HG02884 (cell line): ENCODE measurements at regions not wholly inside any gene's neighbourhood (a gene's known extent, or its start where the extent isn't known, plus 50 kb on each side); places are given as distances from the start of the nearest gene placed in this dataset.
"Not testable (repeated sequence)": the region's sequence is repeated elsewhere in the genome, so short reads cannot be mapped to it uniquely, and the experiment has no call there.

Source experiments
- ATAC-seq: cut with Tn5 transposase; IDR thresholded peaks from one replicate; pipeline ENCODE4 v1.9.1; 2021; ENCODE audit warnings: mild to moderate bottlenecking, moderate library complexity; ENCODE audit not compliant: unreplicated experiment

GRCh38 chr21:15640113-15640512, 89.7 kb upstream of the USP25 start:
- ATAC-seq: not testable (repeated sequence)

DNA sequence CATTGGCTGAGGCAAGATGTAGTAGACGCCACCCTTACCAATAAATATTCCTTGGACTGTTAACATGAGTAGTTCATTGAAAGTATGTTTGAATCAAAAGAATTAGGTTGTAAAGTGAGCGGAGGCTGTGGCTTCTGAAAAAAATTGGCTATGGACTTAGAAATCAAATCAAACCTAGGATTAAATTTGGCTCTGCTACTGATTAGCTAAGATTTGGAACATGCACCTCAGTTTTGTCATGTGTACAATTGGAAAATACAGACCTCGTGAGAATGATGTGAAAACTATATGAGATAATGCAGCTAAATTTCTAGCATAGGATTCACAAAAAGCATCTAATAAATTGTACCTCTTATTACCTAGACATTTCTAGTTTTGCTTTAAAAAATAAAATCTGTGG, 85.3 kb upstream of the USP25 start:
- no peak for ATAC-seq

DNA sequence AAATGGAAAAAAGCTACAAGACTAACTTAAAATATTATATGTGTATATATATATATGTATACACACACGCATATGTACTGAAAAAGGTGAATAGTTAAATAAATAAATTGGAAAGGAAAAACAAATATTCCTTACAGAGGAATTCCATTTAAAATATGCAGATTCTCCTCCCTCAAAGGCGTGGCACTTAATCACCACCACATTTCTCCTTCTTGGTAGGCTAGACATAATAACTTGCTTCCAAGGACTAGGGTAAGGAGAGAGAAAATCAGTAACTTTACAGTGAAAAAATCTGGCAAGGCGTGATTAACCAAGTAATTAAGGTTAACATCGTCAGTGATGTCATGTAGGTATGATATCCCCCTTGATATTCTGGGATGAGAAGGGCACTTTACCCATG, 84.0 kb upstream of the USP25 start:
- ATAC-seq: no peak

- no peak for ATAC-seq
Measured at GRCh38 chr21:15650735-15651134, 79.0 kb upstream of the USP25 start.

GRCh38 chr21:15651172-15651571, 78.6 kb upstream of the USP25 start:
- ATAC-seq: no peak

GRCh38 chr21:15653710-15654109, 76.1 kb upstream of the USP25 start:
- no peak for ATAC-seq

DNA sequence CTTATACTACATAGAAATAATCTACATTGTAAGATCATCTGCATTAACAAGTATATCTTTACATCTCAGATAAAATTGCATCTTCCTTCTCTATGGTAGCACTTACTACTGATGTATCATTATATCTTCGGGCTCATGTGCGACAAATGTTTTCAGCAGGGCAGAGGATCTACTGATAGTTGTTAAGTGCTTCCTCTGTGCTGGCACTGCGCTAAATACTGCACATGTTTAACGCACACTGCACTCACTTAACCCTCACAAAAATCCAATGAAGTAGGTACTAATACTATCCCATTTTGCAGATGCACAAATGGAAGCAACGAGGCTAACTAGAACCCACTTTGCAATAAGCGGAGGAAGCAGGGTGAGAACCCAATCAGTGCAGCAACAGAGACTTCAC, 75.6 kb upstream of the USP25 start:
- ATAC-seq: no peak

GRCh38 chr21:15659753-15660422, 69.9 kb upstream of the USP25 start:
- ATAC-seq: no peak

DNA sequence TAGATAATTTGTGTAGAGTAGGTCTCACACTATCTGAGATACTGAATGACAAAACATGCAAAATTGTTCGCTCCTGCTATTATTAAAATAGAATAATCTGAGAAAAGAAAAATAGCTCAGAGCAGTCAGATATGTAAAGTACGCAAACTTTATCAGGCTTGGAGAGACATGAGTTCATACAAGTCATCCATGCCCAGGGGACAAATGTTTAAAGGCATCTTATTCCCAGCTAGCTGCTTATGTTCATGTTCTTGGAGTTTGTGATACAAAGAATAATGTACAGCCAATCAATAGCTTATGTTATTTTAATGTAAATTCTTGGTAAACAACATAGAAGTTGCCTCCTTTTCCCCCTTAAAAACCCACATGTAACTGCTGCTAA, 69.4 kb upstream of the USP25 start:
- ATAC-seq: no peak

- no peak for ATAC-seq
Measured at GRCh38 chr21:15667010-15667409, 62.8 kb upstream of the USP25 start.

DNA sequence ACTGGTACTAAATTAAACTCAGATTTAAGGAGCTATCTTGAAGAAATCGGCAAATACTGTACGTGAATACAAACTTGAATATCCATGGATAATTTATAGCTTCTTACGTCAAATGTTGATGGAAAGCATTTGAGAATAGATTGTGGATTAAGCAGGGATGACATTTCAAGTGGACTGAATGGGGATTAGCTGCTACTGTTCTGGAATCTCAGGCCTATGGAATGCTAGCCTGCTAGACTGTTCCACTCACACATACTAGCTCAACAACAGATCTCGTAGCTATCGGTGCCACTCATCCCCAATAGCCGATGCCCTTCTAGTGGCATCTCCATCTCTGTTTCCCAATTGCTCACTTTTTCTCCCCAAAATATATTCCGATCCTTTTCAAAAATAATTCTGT, 62.0 kb upstream of the USP25 start:
- no peak for ATAC-seq

- no peak for ATAC-seq
Measured at GRCh38 chr21:15669247-15669646, 60.5 kb upstream of the USP25 start.

DNA sequence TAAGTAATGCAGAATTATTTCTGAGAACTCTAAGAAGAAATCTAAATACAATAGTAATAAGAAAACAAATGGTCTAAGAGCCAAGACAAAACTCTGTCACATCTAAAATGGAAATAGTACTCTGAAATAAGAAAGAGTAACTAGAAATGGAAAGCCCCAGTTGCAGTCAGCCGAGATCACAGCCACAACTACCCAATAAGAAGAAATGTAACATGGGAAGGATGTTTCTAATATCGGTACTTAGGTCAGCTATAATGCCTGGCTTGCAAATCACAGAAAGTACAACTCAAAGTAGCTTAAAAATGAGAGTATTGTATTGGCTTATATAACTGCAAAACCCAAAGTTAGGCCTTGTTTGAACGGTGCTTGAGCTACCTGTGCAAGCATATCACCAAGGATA, 58.6 kb upstream of the USP25 start:
- no peak for ATAC-seq

DNA sequence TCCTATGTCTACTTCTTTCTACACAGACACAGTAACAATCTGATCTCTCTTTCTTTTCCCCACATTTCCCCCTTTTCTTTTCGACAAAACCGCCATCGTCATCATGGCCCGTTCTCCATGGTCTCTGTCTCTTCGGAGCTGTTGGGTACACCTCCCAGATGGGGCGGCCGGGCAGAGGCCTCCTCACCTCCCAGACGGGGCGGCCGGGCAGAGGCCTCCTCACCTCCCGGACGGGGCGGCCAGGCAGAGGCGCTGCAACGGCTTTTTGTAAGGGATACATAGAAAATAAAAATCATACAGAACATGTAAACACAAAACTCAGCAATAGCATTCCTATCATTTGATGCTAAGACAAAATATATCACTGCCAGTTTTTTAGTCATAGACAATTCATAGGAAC, 57.2 kb upstream of the USP25 start:
- ATAC-seq: not testable (repeated sequence)

DNA sequence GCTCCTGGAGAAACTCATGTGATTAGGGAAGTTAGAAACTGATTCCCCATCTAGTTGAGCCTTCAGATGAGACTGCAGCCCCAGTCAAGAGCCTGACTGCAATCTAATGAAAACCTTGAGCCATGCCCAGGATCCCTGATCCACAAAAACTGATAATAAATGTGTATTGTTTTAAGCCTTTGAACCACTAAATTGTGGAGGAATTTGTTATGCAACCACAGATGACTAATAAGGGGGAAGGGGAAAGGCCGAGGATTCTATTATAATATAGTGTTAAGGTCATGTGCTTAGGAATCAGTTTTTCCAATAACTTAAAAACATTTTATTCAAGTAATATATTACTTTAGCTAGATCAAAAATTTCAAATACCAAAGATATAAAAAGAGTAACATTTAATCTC, 52.8 kb upstream of the USP25 start:
- no peak for ATAC-seq

GRCh38 chr21:15679630-15680029, 50.2 kb upstream of the USP25 start:
- no peak for ATAC-seq
